ENCODE measurements at regions not wholly inside any gene's neighbourhood (a gene's known extent, or its start where the extent isn't known, plus 50 kb on each side); places are given as distances from the start of the nearest gene placed in this dataset.
"Not testable (repeated sequence)": the region's sequence is repeated elsewhere in the genome, so short reads cannot be mapped to it uniquely, and the experiment has no call there.

GRCh38 chr7:63665553-63665952 lies 333.1 kb upstream of the ZNF722 start:
- TF ChIP-seq EP300 (IDR thresholded peaks at IDR 0.05); CTCF (IDR thresholded peaks at IDR 0.05); POLR2A (IDR thresholded peaks at IDR 0.05; ENCODE audit: low read depth): not testable (repeated sequence)

All from esophagus muscularis mucosa (tissue), 4 donors.